Gastrocnemius medialis (tissue), 4 donors: ENCODE measurements at regions not wholly inside any gene's neighbourhood (a gene's known extent, or its start where the extent isn't known, plus 50 kb on each side); places are given as distances from the start of the nearest gene placed in this dataset.

Experiments
- ATAC-seq, 2 donors: fragments of 150-250 bp; one replicate each; pipeline ENCODE4 v1.9.1; 2016
- DNase-seq, 2 donors: peaks; one replicate each; pipeline ENCODE4 v3.0.0-alpha.2; 2019
- H3K27ac ChIP-seq, 4 donors: fragments of 200-600 bp; sonication (generic); 1 replicate in 1 of 4; 2 replicates in 3 of 4; pipeline ENCODE4 v1.5.1; 2016 to 2018; ENCODE audit warnings: mild to moderate bottlenecking in 2 of 4, moderate library complexity in 1 of 4
- H3K27me3 ChIP-seq, 3 donors: fragments of 200-600 bp; sonication (generic) in 2 of 3; 1 replicate in 1 of 3; 2 replicates in 2 of 3; pipeline versions ENCODE4 v1.5.1 to v1.6.0; 2016 to 2019; ENCODE audit warnings: mild to moderate bottlenecking in 1 of 3, moderate library complexity in 1 of 3
- H3K36me3 ChIP-seq, 2 donors: fragments of 200-600 bp; sonication (generic) in 1 of 2; one replicate each; pipeline ENCODE4 v1.5.1; 2017 to 2018
- H3K4me1 ChIP-seq, 2 donors: fragments of 200-600 bp; sonication (generic) in 1 of 2; one replicate each; pipeline ENCODE4 v1.5.1; 2016 to 2017; ENCODE audit warnings: mild to moderate bottlenecking in 2 of 2
- H3K4me3 ChIP-seq, 4 donors: fragments of 200-600 bp; sonication (generic) in 3 of 4; 1 replicate in 1 of 4; 2 replicates in 3 of 4; pipeline ENCODE4 v1.5.1; 2016 to 2019; ENCODE audit warnings: mild to moderate bottlenecking in 2 of 4
- H3K9me3 ChIP-seq, 3 donors: fragments of 200-600 bp; sonication (generic) in 2 of 3; 1 replicate in 1 of 3; 2 replicates in 2 of 3; pipeline ENCODE4 v1.5.1; 2016 to 2019
- CTCF ChIP-seq, 5 experiments: fragments of 450-650 bp in 3 of 5; fragments of 200-600 bp in 2 of 5; sonication (generic) in 2 of 5; IDR thresholded peaks in 4 of 5; conservative IDR thresholded peaks in 1 of 5; 1 replicate in 4 of 5; 2 replicates in 1 of 5; pipeline ENCODE4 v1.5.1; 2016 to 2019; ENCODE audit warnings: antibody characterized with exemption in 5 of 5, mild to moderate bottlenecking in 3 of 5, moderate library complexity in 3 of 5
- POLR2A ChIP-seq, 2 donors: fragments of 450-650 bp; IDR thresholded peaks; one replicate each; pipeline ENCODE4 v1.6.1; 2017; ENCODE audit warnings: antibody characterized with exemption in 2 of 2, mild to moderate bottlenecking in 2 of 2, moderate library complexity in 2 of 2
- in situ Hi-C, 4 donors: fragments of 200-750 bp; cut with MboI; loops; one replicate each; pipeline versions ENCODE4 v1.15.0 to v1.8.0; 2017; ENCODE audit warnings: low sequenced_read_pairs in 4 of 4
- intact Hi-C: fragments of 100-400 bp; cut with DNase I; formaldehyde crosslinking; loops from one replicate; pipeline ENCODE4 v1.15.1; 2023; ENCODE audit warnings: low total_unique reads

- Histone ChIP-seq H3K4me3 (no peak overlapping the region), H3K27me3 (no peaks in the 10 kb centered on the region), H3K9me3 (no peaks in the 10 kb centered on the region), H3K4me1 (no peaks in the 10 kb centered on the region), H3K36me3 (no peaks in the 10 kb centered on the region), H3K27ac (no peak overlapping the region)
- ATAC-seq (no peak), DNase-seq (no peak)
- in situ Hi-C loops (loop anchor here in 1 of 4 donors (25.0 kb wide), 1 partner anchor 278 kb away; no protein-coding TSS in a partner anchor), intact Hi-C loops (loop anchor here (10.0 kb wide), 1 partner anchor 756 kb away; no protein-coding TSS in a partner anchor)
- no peak for TF ChIP-seq POLR2A (IDR thresholded peaks at IDR 0.05)
- no peak for TF ChIP-seq CTCF (IDR thresholded peaks at IDR 0.05 in 4 of 5, conservative IDR thresholded peaks at IDR 0.05 in 1 of 5)
Observed at GRCh38 chr20:18909254-18909653, 95.7 kb downstream of the SCP2D1 start.

- Histone ChIP-seq H3K27ac (no peak overlapping the region), H3K27me3 (no peaks in the 10 kb centered on the region), H3K4me1 (no peaks in the 10 kb centered on the region), H3K36me3 (no peaks in the 10 kb centered on the region), H3K9me3 (no peaks in the 10 kb centered on the region), H3K4me3 (no peak overlapping the region)
- in situ Hi-C loops: loop anchor here in 1 of 4 donors (25.0 kb wide), 1 partner anchor 274 kb away; no protein-coding TSS in a partner anchor
- DNase-seq: no peak
- TF ChIP-seq POLR2A (IDR thresholded peaks at IDR 0.05): no peak
- TF ChIP-seq CTCF (IDR thresholded peaks at IDR 0.05 in 4 of 5, conservative IDR thresholded peaks at IDR 0.05 in 1 of 5): no peak
- intact Hi-C loops: no loop called here
- no peak for ATAC-seq
Observed at GRCh38 chr20:18913701-18914100, 100.1 kb downstream of the SCP2D1 start.

DNA sequence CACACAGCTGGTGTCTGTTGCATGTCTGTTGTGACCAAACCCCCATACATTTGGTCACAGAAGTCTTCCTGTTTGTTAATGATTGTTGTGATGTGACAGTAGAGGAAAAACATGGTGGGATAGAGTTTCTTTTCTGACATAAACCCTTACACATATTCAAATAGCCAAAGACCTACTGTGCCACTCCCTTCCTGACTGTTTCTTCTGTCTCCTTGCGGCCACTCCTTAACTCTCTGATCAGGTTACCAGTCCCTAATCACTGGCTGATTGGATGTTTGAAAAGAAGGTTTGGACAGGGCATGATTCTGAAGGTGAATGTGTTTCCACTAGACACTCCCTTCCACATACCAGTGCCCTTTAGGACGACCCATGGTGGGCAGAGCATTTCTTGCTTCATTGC is 101.2 kb downstream of the SCP2D1 start:
- Histone ChIP-seq H3K27me3 (no peaks in the 10 kb centered on the region), H3K4me1 (no peaks in the 10 kb centered on the region), H3K9me3 (no peaks in the 10 kb centered on the region), H3K36me3 (no peaks in the 10 kb centered on the region), H3K27ac (no peak overlapping the region), H3K4me3 (no peak overlapping the region)
- intact Hi-C loops: no loop called here
- ATAC-seq (no peak), DNase-seq (no peak)
- in situ Hi-C loops: loop anchor here in 1 of 4 donors (25.0 kb wide), 1 partner anchor 273 kb away; no protein-coding TSS in a partner anchor
- TF ChIP-seq POLR2A (IDR thresholded peaks at IDR 0.05) (no peak), CTCF (IDR thresholded peaks at IDR 0.05 in 4 of 5, conservative IDR thresholded peaks at IDR 0.05 in 1 of 5) (no peak)

- Histone ChIP-seq H3K4me1 (no peaks in the 10 kb centered on the region), H3K27ac (no peak overlapping the region), H3K4me3 (no peak overlapping the region), H3K36me3 (no peaks in the 10 kb centered on the region), H3K9me3 (no peaks in the 10 kb centered on the region), H3K27me3 (no peaks in the 10 kb centered on the region)
- intact Hi-C loops (no loop called here), in situ Hi-C loops (loop anchor here in 1 of 4 donors (25.0 kb wide), 1 partner anchor 270 kb away; no protein-coding TSS in a partner anchor)
- ATAC-seq (no peak), DNase-seq (no peak)
- TF ChIP-seq POLR2A (IDR thresholded peaks at IDR 0.05) (no peak), CTCF (IDR thresholded peaks at IDR 0.05 in 4 of 5, conservative IDR thresholded peaks at IDR 0.05 in 1 of 5) (no peak)
Observed at GRCh38 chr20:18916886-18917750, 103.5 kb downstream of the SCP2D1 start.
